HEK293 (cell line): ENCODE measurements at regions not wholly inside any gene's neighbourhood (a gene's known extent, or its start where the extent isn't known, plus 50 kb on each side); places are given as distances from the start of the nearest gene placed in this dataset.

Experiments used
- CTCF ChIA-PET: fragments of 350-600 bp; formaldehyde crosslinking; extraction: SDS; loops from one replicate; lab custom pipeline; 2021; ENCODE audit warnings: antibody characterized with exemption; lab: Yijun Ruan, JAX
- POLR2A ChIA-PET: fragments of 300-600 bp; formaldehyde crosslinking; extraction: SDS; loops from one replicate; lab custom pipeline; 2020; ENCODE audit warnings: antibody characterized with exemption, inconsistent platforms; lab: Yijun Ruan, JAX
- H3K27ac ChIP-seq: fragments of 200-500 bp; sonication (Bioruptor generic); 2 replicates; pipeline ENCODE4 v1.5.1; 2014; ENCODE audit warnings: low read depth, low read length, control low read depth, inconsistent platforms; ENCODE audit errors: extremely low read depth
- H3K36me3 ChIP-seq, 2 experiments: fragments of 200-500 bp in 1 of 2; sonication (Bioruptor generic) in 1 of 2; 1 replicate in 1 of 2; 2 replicates in 1 of 2; pipeline ENCODE4 v1.5.1; 2014 to 2017; ENCODE audit warnings: inconsistent platforms in 2 of 2, low read length in 2 of 2; ENCODE audit not compliant: control insufficient read depth in 2 of 2, insufficient read depth in 1 of 2
- H3K4me1 ChIP-seq: fragments of 200-500 bp; sonication (Bioruptor generic); 2 replicates; pipeline ENCODE4 v1.5.1; 2014; ENCODE audit warnings: mild to moderate bottlenecking, low read length, inconsistent platforms; ENCODE audit not compliant: control insufficient read depth, insufficient read depth
- H3K4me3 ChIP-seq: 2 replicates; pipeline ENCODE4 v1.5.1; 2011; ENCODE audit warnings: low read depth, mild to moderate bottlenecking, control low read depth, low read length, moderate library complexity
- H3K9me3 ChIP-seq: fragments of 200-500 bp; sonication (Bioruptor generic); 2 replicates; pipeline ENCODE4 v1.5.1; 2014; ENCODE audit warnings: low read depth, low read length, inconsistent platforms; ENCODE audit not compliant: control insufficient read depth, insufficient read depth
- EGR2 ChIP-seq: fragments of 450-650 bp; formaldehyde crosslinking; IDR thresholded peaks from 2 replicates; pipeline ENCODE4 v1.5.1; 2016; ENCODE audit warnings: low read depth, missing biosample characterization, missing genetic modification characterization
- GLI4 ChIP-seq: fragments of 450-650 bp; formaldehyde crosslinking; IDR thresholded peaks from 2 replicates; pipeline ENCODE4 v1.5.1; 2016; ENCODE audit warnings: missing biosample characterization, missing genetic modification characterization
- GLIS1 ChIP-seq: fragments of 450-650 bp; formaldehyde crosslinking; IDR thresholded peaks from 2 replicates; pipeline ENCODE4 v1.5.1; 2016; ENCODE audit warnings: missing biosample characterization, missing genetic modification characterization
- HOXC10 ChIP-seq: sonication (generic); formaldehyde crosslinking; IDR thresholded peaks from 2 replicates; pipeline ENCODE4 v1.8.1; 2023; ENCODE audit warnings: mild to moderate bottlenecking, missing genetic modification reagents
- RBAK ChIP-seq: fragments of 450-650 bp; formaldehyde crosslinking; IDR thresholded peaks from 2 replicates; pipeline ENCODE4 v1.5.1; 2016; ENCODE audit warnings: missing biosample characterization, missing genetic modification characterization
- SCRT1 ChIP-seq: fragments of 450-650 bp; formaldehyde crosslinking; IDR thresholded peaks from 2 replicates; pipeline ENCODE4 v1.5.1; 2016; ENCODE audit warnings: missing biosample characterization, missing genetic modification characterization, borderline replicate concordance
- ZBTB20 ChIP-seq: fragments of 450-650 bp; formaldehyde crosslinking; IDR thresholded peaks from 2 replicates; pipeline ENCODE4 v1.5.1; 2016; ENCODE audit warnings: missing biosample characterization, missing genetic modification characterization
- ZNF146 ChIP-seq: fragments of 450-650 bp; formaldehyde crosslinking; IDR thresholded peaks from 2 replicates; pipeline ENCODE4 v1.5.1; 2016; ENCODE audit warnings: missing biosample characterization, missing genetic modification characterization
- ZNF155 ChIP-seq: fragments of 450-650 bp; formaldehyde crosslinking; IDR thresholded peaks from 2 replicates; pipeline ENCODE4 v1.5.1; 2016; ENCODE audit warnings: missing biosample characterization, missing genetic modification characterization
- ZNF175 ChIP-seq: fragments of 450-650 bp; formaldehyde crosslinking; IDR thresholded peaks from 2 replicates; pipeline ENCODE4 v1.5.1; 2016; ENCODE audit warnings: missing biosample characterization, missing genetic modification characterization
- ZNF341 ChIP-seq: fragments of 450-650 bp; formaldehyde crosslinking; IDR thresholded peaks from 2 replicates; pipeline ENCODE4; 2016; ENCODE audit warnings: low read depth, missing biosample characterization, missing genetic modification characterization
- ZNF521 ChIP-seq: fragments of 450-650 bp; formaldehyde crosslinking; IDR thresholded peaks from 2 replicates; pipeline ENCODE4 v1.5.1; 2017; ENCODE audit warnings: missing biosample characterization, mild to moderate bottlenecking, missing genetic modification characterization
- ZNF610 ChIP-seq: fragments of 450-650 bp; formaldehyde crosslinking; IDR thresholded peaks from 2 replicates; pipeline ENCODE4 v1.5.1; 2016; ENCODE audit warnings: missing biosample characterization, missing genetic modification characterization, borderline replicate concordance
- ZNF707 ChIP-seq: fragments of 450-650 bp; formaldehyde crosslinking; IDR thresholded peaks from 2 replicates; pipeline ENCODE4 v1.5.1; 2016; ENCODE audit warnings: missing biosample characterization, missing genetic modification characterization
- ZSCAN16 ChIP-seq: fragments of 450-650 bp; formaldehyde crosslinking; IDR thresholded peaks from 2 replicates; pipeline ENCODE4 v1.5.1; 2016; ENCODE audit warnings: missing biosample characterization, missing genetic modification characterization
- TF ChIP-seq, protein P1 (sequence below): fragments of 450-650 bp; formaldehyde crosslinking; IDR thresholded peaks from 2 replicates; pipeline ENCODE4 v1.5.1; 2016; ENCODE audit warnings: missing biosample characterization, missing genetic modification characterization
- TF ChIP-seq, protein P2 (sequence below): fragments of 450-650 bp; formaldehyde crosslinking; IDR thresholded peaks from 2 replicates; pipeline ENCODE4 v1.5.1; 2016; ENCODE audit warnings: missing biosample characterization, missing genetic modification characterization, low read depth
- TF ChIP-seq, protein P3 (sequence below): fragments of 450-650 bp; formaldehyde crosslinking; IDR thresholded peaks from 2 replicates; pipeline ENCODE4 v1.5.1; 2016; ENCODE audit warnings: missing biosample characterization, missing genetic modification characterization, low read depth
- TF ChIP-seq, protein P4 (sequence below): fragments of 450-650 bp; formaldehyde crosslinking; IDR thresholded peaks from 2 replicates; pipeline ENCODE4 v1.5.1; 2016; ENCODE audit warnings: missing biosample characterization, missing genetic modification characterization

DNA sequence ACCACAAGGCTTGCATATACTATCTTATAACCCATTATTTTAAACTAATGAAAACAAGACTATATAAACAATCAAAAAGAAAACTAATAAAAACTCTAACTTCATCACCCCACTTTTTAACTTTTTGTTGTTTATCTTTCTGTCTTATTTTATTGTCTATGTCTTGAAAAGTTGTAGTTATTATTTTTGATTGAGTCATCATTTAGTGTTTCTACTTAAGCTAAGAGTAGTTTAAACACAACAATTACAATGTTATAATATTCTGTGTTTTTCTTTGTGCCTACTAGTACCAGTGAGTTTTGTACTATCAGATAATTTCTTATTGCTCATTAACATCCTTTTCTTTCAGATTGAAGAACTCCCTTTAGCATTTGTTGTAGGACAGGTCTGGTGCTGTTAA lies 318.7 kb upstream of the ATP5MC3 start:
- CTCF ChIA-PET, result interaction anchor here (0.6 kb wide), 1 partner anchor 85 kb away, joined by 4 read pairs; no protein-coding TSS in a partner anchor
- Histone ChIP-seq H3K36me3 (no peaks in the 10 kb centered on the region), H3K27ac (no peak overlapping the region), H3K4me3 (no peak overlapping the region), H3K9me3 (no peaks in the 10 kb centered on the region), H3K4me1 (no peaks in the 10 kb centered on the region)
- TF ChIP-seq, protein P1, sequence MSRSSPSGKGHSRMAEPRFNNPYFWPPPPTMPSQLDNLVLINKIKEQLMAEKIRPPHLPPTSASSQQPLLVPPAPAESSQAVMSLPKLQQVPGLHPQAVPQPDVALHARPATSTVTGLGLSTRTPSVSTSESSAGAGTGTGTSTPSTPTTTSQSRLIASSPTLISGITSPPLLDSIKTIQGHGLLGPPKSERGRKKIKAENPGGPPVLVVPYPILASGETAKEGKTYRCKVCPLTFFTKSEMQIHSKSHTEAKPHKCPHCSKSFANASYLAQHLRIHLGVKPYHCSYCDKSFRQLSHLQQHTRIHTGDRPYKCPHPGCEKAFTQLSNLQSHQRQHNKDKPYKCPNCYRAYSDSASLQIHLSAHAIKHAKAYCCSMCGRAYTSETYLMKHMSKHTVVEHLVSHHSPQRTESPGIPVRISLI (tag by site-specific recombination), result no peak
- TF ChIP-seq ZNF341 (tag by site-specific recombination) (no peak), ZNF155 (tag by site-specific recombination) (no peak), ZNF175 (tag by site-specific recombination) (no peak), GLI4 (no peak), ZNF146 (tag by site-specific recombination) (no peak)
- TF ChIP-seq, protein P2, sequence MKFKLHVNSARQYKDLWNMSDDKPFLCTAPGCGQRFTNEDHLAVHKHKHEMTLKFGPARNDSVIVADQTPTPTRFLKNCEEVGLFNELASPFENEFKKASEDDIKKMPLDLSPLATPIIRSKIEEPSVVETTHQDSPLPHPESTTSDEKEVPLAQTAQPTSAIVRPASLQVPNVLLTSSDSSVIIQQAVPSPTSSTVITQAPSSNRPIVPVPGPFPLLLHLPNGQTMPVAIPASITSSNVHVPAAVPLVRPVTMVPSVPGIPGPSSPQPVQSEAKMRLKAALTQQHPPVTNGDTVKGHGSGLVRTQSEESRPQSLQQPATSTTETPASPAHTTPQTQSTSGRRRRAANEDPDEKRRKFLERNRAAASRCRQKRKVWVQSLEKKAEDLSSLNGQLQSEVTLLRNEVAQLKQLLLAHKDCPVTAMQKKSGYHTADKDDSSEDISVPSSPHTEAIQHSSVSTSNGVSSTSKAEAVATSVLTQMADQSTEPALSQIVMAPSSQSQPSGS (tag by site-specific recombination), result no peak
- POLR2A ChIA-PET, result no interaction called here

DNA sequence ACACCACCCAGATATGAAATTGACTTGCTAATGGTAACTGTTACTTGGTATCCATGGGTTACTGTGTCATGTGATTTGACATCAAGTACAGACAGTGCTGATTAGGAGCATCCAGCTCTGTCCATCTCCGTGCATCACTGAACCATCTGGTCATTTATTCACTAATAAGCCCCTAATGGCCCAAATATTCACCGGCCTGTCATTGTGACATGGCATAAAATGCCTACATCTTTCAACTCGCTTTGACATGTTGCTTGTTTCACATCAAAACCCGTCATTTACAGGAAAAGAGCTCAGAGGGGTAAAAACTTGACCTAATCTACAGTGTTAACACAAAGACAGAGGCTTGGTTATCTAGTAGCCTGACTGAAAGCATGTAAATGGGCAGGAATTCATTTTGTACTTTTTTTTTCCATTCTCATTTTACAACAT lies 308.9 kb upstream of the ATP5MC3 start:
- no peaks in the 10 kb centered on the region for H3K9me3 ChIP-seq
- no peaks in the 10 kb centered on the region for H3K4me1 ChIP-seq
- POLR2A ChIA-PET, result no interaction called here
- no peak for TF ChIP-seq ZNF707
- TF ChIP-seq ZNF521, result no peak
- TF ChIP-seq ZNF155 (tag by site-specific recombination), result no peak
- TF ChIP-seq, protein P3, sequence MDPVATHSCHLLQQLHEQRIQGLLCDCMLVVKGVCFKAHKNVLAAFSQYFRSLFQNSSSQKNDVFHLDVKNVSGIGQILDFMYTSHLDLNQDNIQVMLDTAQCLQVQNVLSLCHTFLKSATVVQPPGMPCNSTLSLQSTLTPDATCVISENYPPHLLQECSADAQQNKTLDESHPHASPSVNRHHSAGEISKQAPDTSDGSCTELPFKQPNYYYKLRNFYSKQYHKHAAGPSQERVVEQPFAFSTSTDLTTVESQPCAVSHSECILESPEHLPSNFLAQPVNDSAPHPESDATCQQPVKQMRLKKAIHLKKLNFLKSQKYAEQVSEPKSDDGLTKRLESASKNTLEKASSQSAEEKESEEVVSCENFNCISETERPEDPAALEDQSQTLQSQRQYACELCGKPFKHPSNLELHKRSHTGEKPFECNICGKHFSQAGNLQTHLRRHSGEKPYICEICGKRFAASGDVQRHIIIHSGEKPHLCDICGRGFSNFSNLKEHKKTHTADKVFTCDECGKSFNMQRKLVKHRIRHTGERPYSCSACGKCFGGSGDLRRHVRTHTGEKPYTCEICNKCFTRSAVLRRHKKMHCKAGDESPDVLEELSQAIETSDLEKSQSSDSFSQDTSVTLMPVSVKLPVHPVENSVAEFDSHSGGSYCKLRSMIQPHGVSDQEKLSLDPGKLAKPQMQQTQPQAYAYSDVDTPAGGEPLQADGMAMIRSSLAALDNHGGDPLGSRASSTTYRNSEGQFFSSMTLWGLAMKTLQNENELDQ (tag by site-specific recombination), result no peak
- TF ChIP-seq, protein P4, sequence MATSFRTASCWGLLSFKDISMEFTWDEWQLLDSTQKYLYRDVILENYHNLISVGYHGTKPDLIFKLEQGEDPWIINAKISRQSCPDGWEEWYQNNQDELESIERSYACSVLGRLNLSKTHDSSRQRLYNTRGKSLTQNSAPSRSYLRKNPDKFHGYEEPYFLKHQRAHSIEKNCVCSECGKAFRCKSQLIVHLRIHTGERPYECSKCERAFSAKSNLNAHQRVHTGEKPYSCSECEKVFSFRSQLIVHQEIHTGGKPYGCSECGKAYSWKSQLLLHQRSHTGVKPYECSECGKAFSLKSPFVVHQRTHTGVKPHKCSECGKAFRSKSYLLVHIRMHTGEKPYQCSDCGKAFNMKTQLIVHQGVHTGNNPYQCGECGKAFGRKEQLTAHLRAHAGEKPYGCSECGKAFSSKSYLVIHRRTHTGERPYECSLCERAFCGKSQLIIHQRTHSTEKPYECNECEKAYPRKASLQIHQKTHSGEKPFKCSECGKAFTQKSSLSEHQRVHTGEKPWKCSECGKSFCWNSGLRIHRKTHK (tag by site-specific recombination), result no peak
- TF ChIP-seq ZNF610 (tag by site-specific recombination), result no peak
- no peak for TF ChIP-seq SCRT1
- TF ChIP-seq ZNF175 (tag by site-specific recombination), result no peak
- TF ChIP-seq EGR2 (tag by site-specific recombination), result no peak
- TF ChIP-seq ZSCAN16, result no peak
- no peak for TF ChIP-seq GLIS1 (tag by site-specific recombination)
- TF ChIP-seq HOXC10, result no peak
- TF ChIP-seq RBAK (tag by site-specific recombination), result no peak
- TF ChIP-seq ZBTB20 (tag by site-specific recombination), result no peak
- H3K36me3 ChIP-seq, result no peaks in the 10 kb centered on the region
- CTCF ChIA-PET, result interaction anchor here (1.0 kb wide), 1 partner anchor 17 kb away, joined by 3 read pairs; no protein-coding TSS in a partner anchor
- no peak overlapping the region for H3K27ac ChIP-seq
- H3K4me3 ChIP-seq, result no peak overlapping the region
